Endodermal cell (in vitro differentiated cells): ENCODE measurements at regions not wholly inside any gene's neighbourhood (a gene's known extent, or its start where the extent isn't known, plus 50 kb on each side); places are given as distances from the start of the nearest gene placed in this dataset.

Experiments used
- DNase-seq: peaks from one replicate; pipeline ENCODE4 v3.0.0-alpha.2; 2017
- H3K27ac ChIP-seq: 2 replicates; pipeline ENCODE4 v1.5.1; 2013; ENCODE audit warnings: mild to moderate bottlenecking, low read depth, low read length, moderate library complexity
- H3K27me3 ChIP-seq: 2 replicates; pipeline ENCODE4 v1.6.1; 2013; ENCODE audit warnings: mild to moderate bottlenecking, low read length, moderate library complexity; ENCODE audit not compliant: insufficient read depth, control insufficient read depth, poor library complexity, severe bottlenecking
- H3K36me3 ChIP-seq: 2 replicates; pipeline ENCODE4 v1.7.0; 2013; ENCODE audit warnings: mild to moderate bottlenecking, low read length, moderate library complexity; ENCODE audit not compliant: control insufficient read depth, insufficient read depth
- H3K4me1 ChIP-seq: one replicate; pipeline ENCODE4 v1.7.0; 2013; ENCODE audit warnings: low read length; ENCODE audit not compliant: control insufficient read depth, insufficient read depth
- H3K4me3 ChIP-seq: 2 replicates; pipeline ENCODE4 v1.5.1; 2013; ENCODE audit warnings: mild to moderate bottlenecking, low read length, moderate library complexity
- H3K9ac ChIP-seq: 2 replicates; pipeline ENCODE4 v1.6.1; 2013; ENCODE audit warnings: mild to moderate bottlenecking, low read length, moderate library complexity; ENCODE audit not compliant: poor library complexity, severe bottlenecking; ENCODE audit errors: extremely low read depth
- H3K9me3 ChIP-seq: 2 replicates; pipeline ENCODE4 v1.6.1; 2013; ENCODE audit warnings: mild to moderate bottlenecking, low read length, moderate library complexity; ENCODE audit not compliant: control insufficient read depth
- H3K27ac Mint-ChIP-seq: 2 replicates; pipeline ENCODE4 v1.8.0; 2020; ENCODE audit warnings: mixed read lengths
- H3K27me3 Mint-ChIP-seq: 2 replicates; pipeline ENCODE4 v1.8.0; 2021; ENCODE audit warnings: mild to moderate bottlenecking, mixed read lengths; ENCODE audit not compliant: insufficient read depth
- H3K36me3 Mint-ChIP-seq: 2 replicates; pipeline ENCODE4 v1.8.0; 2020; ENCODE audit warnings: low read depth, mixed read lengths
- H3K4me1 Mint-ChIP-seq: 2 replicates; pipeline ENCODE4 v1.8.0; 2020; ENCODE audit warnings: mixed read lengths
- H3K4me3 Mint-ChIP-seq: 2 replicates; pipeline ENCODE4 v1.8.0; 2020; ENCODE audit warnings: mild to moderate bottlenecking, moderate library complexity, mixed read lengths
- H3K9me3 Mint-ChIP-seq: 2 replicates; pipeline ENCODE4 v1.8.0; 2020; ENCODE audit warnings: mild to moderate bottlenecking, mixed read lengths
- CTCF ChIP-seq: fragments of 200-600 bp; sonication (generic); conservative IDR thresholded peaks from 2 replicates; pipeline ENCODE4 v1.5.0; 2021; ENCODE audit warnings: antibody characterized with exemption, mild to moderate bottlenecking
- WGBS, 2 experiments: methylation state at CpG; one replicate each; pipeline versions ENCODE4 v1.1.5 to v1.1.7; 2013; ENCODE audit warnings: missing lambda C conversion rate in 2 of 2, mixed read lengths in 1 of 2; ENCODE audit not compliant: insufficient coverage in 1 of 2, insufficient read length in 1 of 2; 5-methylcytosine and 5-hydroxymethylcytosine counted together

GRCh38 chr1:42014823-42015222 lies 96.1 kb upstream of the HIVEP3 start:
- no peak overlapping the region for H3K9ac ChIP-seq
- peak; percentile 53 for DNase-seq
- WGBS, 2 experiments: 77% methylated on average over 3 of the region's 3 CpGs; no CpG with 5 or more reads in 1 of the 2 experiments
- H3K36me3 ChIP-seq: no peaks in the 10 kb centered on the region
- H3K36me3 Mint-ChIP-seq: no peaks in the 10 kb centered on the region
- peak; percentile 45 for TF ChIP-seq CTCF
- no peaks in the 10 kb centered on the region for H3K4me1 Mint-ChIP-seq
- no peak overlapping the region for H3K27ac ChIP-seq
- no peak overlapping the region for H3K27ac Mint-ChIP-seq
- peaks cover 1% of the 10 kb centered on the region for H3K9me3 Mint-ChIP-seq
- no peaks in the 10 kb centered on the region for H3K9me3 ChIP-seq
- no peak overlapping the region for H3K4me3 Mint-ChIP-seq
- H3K27me3 Mint-ChIP-seq: peaks cover 7% of the 10 kb centered on the region
- H3K4me1 ChIP-seq: no peaks in the 10 kb centered on the region
- H3K4me3 ChIP-seq: no peak overlapping the region
- H3K27me3 ChIP-seq: peaks cover 4% of the 10 kb centered on the region

- Mint-ChIP-seq H3K27me3 (peaks cover 11% of the 10 kb centered on the region), H3K4me3 (no peak overlapping the region), H3K9me3 (peaks cover 1% of the 10 kb centered on the region), H3K4me1 (no peaks in the 10 kb centered on the region), H3K36me3 (no peaks in the 10 kb centered on the region), H3K27ac (no peak overlapping the region)
- whole genome bisulfite sequencing, 2 experiments: 88 to 92% methylated on average over 7 of the region's 7 CpGs
- H3K9ac ChIP-seq: no peak overlapping the region
- H3K27me3 ChIP-seq: peaks cover 4% of the 10 kb centered on the region
- no peak overlapping the region for H3K4me3 ChIP-seq
- TF ChIP-seq CTCF: no peak
- H3K9me3 ChIP-seq: no peaks in the 10 kb centered on the region
- no peaks in the 10 kb centered on the region for H3K4me1 ChIP-seq
- no peak overlapping the region for H3K27ac ChIP-seq
- no peaks in the 10 kb centered on the region for H3K36me3 ChIP-seq
- DNase-seq: no peak
Measured at GRCh38 chr1:42013881-42014470, 95.3 kb upstream of the HIVEP3 start.

- no peaks in the 10 kb centered on the region for H3K9me3 Mint-ChIP-seq
Measured at GRCh38 chr1:42012852-42013251, 94.1 kb upstream of the HIVEP3 start.

More at GRCh38 chr1:42012852-42013251, 94.1 kb upstream of the HIVEP3 start:
- WGBS, 2 experiments: 84% methylated on average over 1 of the region's 1 CpG; no CpG with 5 or more reads in 1 of the 2 experiments
- Histone ChIP-seq H3K9me3 (no peaks in the 10 kb centered on the region), H3K9ac (no peak overlapping the region), H3K27me3 (peaks cover 4% of the 10 kb centered on the region), H3K27ac (no peak overlapping the region), H3K36me3 (no peaks in the 10 kb centered on the region), H3K4me1 (no peaks in the 10 kb centered on the region), H3K4me3 (no peak overlapping the region)
- no peak for TF ChIP-seq CTCF
- H3K27me3 Mint-ChIP-seq: peaks cover 16% of the 10 kb centered on the region
- H3K4me3 Mint-ChIP-seq: no peak overlapping the region
- no peaks in the 10 kb centered on the region for H3K36me3 Mint-ChIP-seq
- H3K27ac Mint-ChIP-seq: no peak overlapping the region
- DNase-seq: no peak
- H3K4me1 Mint-ChIP-seq: no peaks in the 10 kb centered on the region
